Muscle layer of colon (tissue), 2 donors: ENCODE measurements at regions not wholly inside any gene's neighbourhood (a gene's known extent, or its start where the extent isn't known, plus 50 kb on each side); places are given as distances from the start of the nearest gene placed in this dataset.
"Not testable (repeated sequence)": the region's sequence is repeated elsewhere in the genome, so short reads cannot be mapped to it uniquely, and the experiment has no call there.

Experiments
- H3K27ac ChIP-seq: one replicate; pipeline ENCODE4 v1.7.0; 2013; ENCODE audit warnings: low read depth, mild to moderate bottlenecking, low read length, moderate library complexity
- H3K27me3 ChIP-seq, 2 donors: one replicate each; pipeline ENCODE4 v1.7.0; 2013; ENCODE audit warnings: low read length in 2 of 2, mild to moderate bottlenecking in 2 of 2; ENCODE audit not compliant: insufficient read depth in 2 of 2, control insufficient read depth in 1 of 2
- H3K36me3 ChIP-seq: one replicate; pipeline ENCODE4 v1.7.0; 2013; ENCODE audit warnings: mild to moderate bottlenecking, low read length; ENCODE audit not compliant: insufficient read depth
- H3K4me1 ChIP-seq: one replicate; pipeline ENCODE4 v1.7.0; 2013; ENCODE audit warnings: mild to moderate bottlenecking, low read length; ENCODE audit not compliant: insufficient read depth
- H3K4me3 ChIP-seq, 2 donors: one replicate each; pipeline ENCODE4 v1.7.0; 2013; ENCODE audit warnings: low read length in 2 of 2, low read depth in 1 of 2, mild to moderate bottlenecking in 1 of 2, moderate library complexity in 1 of 2
- H3K9ac ChIP-seq: one replicate; pipeline ENCODE4 v1.7.0; 2013; ENCODE audit warnings: low read length
- H3K9me3 ChIP-seq: one replicate; pipeline ENCODE4 v1.7.0; 2013; ENCODE audit warnings: mild to moderate bottlenecking, low read length
- donor health status: abdominal sarcoma.
- donor health status: Adenocarcinoma of cecum.

DNA sequence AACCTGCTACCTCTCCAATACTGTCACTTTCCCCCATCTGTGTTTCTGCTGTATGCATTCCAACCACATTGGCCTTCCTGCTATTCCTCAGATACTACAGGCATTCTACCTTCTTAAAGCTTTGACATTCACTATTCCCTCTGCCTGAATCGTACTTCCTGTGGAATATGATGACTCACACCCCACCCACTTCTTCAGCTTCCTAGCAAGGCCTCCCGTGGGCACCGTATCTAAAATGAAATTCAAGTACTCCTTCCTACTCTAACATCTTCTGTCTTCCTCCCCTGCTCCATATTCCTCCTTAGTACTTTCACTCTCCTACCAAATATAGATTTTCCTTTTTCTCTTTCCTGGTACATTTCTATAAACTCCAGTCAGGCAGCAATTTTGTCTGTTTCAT is 710.4 kb downstream of the RNF144A start:
- Histone ChIP-seq H3K9ac (no peak overlapping the region), H3K9me3 (no peaks in the 10 kb centered on the region), H3K4me3 (no peak overlapping the region), H3K4me1 (no peaks in the 10 kb centered on the region), H3K27me3 (no peaks in the 10 kb centered on the region), H3K27ac (no peak overlapping the region), H3K36me3 (no peaks in the 10 kb centered on the region)

DNA sequence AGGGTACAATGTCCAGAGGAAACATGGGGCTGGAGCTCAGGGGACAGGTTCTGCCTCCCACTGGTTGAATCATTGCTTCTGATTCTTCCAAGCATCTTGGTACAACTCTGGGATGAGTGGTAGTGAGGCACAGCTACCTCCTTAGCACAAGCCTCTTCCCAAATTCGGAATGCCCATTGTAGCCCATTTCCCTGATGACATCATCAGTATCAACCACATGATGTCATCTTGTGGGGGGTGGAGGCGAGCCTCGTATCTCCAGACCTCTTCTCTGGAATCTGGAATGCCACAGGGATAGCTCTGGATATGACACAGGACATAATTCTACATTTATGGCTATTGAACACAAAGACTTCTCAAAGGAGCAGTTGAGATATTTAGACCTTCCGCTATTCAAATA is 715.2 kb downstream of the RNF144A start:
- no peaks in the 10 kb centered on the region for H3K36me3 ChIP-seq
- no peaks in the 10 kb centered on the region for H3K9me3 ChIP-seq
- no peaks in the 10 kb centered on the region for H3K4me1 ChIP-seq
- H3K27me3 ChIP-seq, result no peaks in the 10 kb centered on the region
- no peak overlapping the region for H3K4me3 ChIP-seq
- H3K9ac ChIP-seq, result no peak overlapping the region
- no peak overlapping the region for H3K27ac ChIP-seq

DNA sequence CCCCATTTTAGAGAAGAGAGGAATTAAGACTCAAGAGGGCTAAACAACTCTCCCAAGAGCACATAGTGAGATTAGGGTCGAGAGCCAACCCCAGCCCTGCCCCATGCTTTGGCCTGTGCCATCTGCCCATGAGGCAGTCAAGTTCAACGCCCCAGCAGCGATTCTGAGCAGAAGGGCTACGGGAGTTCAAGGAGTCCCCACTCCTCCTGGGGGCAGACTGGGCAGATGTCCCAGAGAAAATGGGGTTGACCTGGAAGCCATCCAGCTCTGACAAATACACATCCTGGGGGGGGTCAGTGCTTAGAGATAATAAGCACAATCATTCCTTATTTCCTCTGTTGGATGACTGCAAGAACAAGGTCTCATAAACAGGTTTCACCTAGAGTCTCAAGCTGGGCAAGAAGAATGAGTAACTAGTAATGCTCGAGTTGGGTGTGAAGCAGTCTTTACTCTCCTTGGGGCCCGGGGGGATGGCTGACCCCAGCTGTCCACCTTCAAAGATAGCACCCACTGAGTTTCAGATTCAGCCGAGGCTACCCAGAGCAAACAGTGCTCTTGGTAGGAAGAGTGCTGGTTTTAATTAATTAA is 716.4 kb downstream of the RNF144A start:
- no peaks in the 10 kb centered on the region for H3K27me3 ChIP-seq
- H3K9me3 ChIP-seq, result no peaks in the 10 kb centered on the region

DNA sequence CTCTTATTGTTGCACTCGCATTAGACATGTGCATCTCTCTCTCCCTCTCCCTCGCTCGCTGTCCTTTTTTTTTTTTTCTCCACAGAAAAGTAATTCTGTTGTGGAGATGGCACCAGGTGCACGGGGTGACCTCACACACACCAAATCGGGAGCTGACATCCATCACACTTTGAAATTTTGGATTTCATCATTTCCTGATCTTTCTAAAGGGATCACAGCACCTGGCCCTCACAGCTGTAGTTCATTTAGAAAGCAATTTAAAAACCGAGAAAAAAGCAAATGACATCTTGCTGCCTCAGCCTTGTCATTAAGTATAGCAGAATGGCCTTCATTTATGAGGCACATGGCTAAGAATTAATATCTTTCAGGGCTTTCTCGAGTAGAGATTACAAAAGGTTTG is 717.2 kb downstream of the RNF144A start:
- H3K27ac ChIP-seq, result no peak overlapping the region
- no peak overlapping the region for H3K4me3 ChIP-seq
- no peaks in the 10 kb centered on the region for H3K36me3 ChIP-seq
- no peaks in the 10 kb centered on the region for H3K27me3 ChIP-seq
- no peaks in the 10 kb centered on the region for H3K9me3 ChIP-seq
- no peak overlapping the region for H3K9ac ChIP-seq
- no peaks in the 10 kb centered on the region for H3K4me1 ChIP-seq

More for the DNA sequence above, 716.4 kb downstream of the RNF144A start:
- H3K4me1 ChIP-seq, result no peaks in the 10 kb centered on the region
- no peak overlapping the region for H3K4me3 ChIP-seq
- no peak overlapping the region for H3K9ac ChIP-seq
- no peak overlapping the region for H3K27ac ChIP-seq
- H3K36me3 ChIP-seq, result no peaks in the 10 kb centered on the region

DNA sequence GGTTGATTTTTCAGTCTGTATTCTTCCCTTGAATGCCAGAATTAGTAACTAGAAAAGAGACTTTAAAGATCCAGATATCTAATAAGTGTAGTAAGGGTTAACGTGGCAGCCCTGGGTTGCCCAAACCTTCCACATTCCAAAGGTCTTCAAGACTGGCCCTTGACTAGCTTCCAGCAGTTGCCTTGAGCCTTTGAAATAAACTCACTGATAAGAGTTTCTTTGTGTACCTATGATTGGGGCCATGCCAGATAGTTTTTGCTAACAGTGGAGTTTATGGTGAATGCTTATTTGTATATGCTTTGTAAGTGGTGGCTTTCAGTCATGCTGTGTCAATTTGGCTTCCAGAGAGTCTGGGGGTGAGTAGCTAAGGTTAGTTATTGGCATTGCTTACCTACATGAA is 722.3 kb downstream of the RNF144A start:
- Histone ChIP-seq H3K4me3 (no peak overlapping the region), H3K4me1 (no peaks in the 10 kb centered on the region), H3K27ac (no peak overlapping the region), H3K9ac (no peak overlapping the region), H3K9me3 (no peaks in the 10 kb centered on the region), H3K36me3 (no peaks in the 10 kb centered on the region), H3K27me3 (no peaks in the 10 kb centered on the region)

DNA sequence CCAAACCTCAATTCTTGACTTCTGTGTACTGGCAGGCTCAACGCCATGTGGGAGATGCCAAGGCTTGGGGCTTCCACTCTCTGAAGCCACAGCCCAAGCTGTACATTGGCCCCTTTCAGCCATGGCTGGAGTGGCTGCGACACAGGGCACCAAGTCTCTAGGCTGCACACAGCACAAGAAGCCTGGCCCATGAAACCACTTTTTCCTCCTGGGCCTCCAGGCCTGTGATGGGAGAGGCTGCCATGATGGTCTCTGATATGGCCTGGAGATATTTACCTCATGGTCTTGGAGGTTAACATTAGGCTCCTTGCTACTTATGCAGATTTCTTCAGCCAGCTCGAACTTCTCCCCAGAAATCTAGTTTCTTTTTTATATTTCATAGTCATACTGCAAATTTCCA is 724.1 kb downstream of the RNF144A start:
- H3K27me3 ChIP-seq, H3K4me1 ChIP-seq, H3K27ac ChIP-seq, H3K9ac ChIP-seq, H3K9me3 ChIP-seq, H3K4me3 ChIP-seq, H3K36me3 ChIP-seq: not testable (repeated sequence)

DNA sequence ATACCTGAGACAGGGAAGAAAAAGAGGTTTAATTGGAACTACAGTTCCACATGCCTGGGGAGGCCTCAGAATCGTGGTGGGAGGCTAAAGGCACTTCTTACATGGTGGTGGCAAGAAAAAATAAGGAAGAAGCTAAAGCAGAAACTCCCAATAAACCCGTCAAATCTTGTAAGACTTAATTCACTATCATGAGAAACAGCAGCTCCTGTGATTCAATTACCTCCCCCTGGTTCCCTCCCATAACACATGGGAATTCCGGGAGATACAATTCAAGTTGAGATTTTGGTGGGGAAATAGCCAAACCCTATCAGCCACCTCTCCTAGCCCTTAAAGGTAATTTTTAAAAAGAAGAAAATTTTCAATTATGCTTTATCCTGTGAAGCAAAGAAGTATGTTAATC is 728.8 kb downstream of the RNF144A start:
- Histone ChIP-seq H3K4me3 (no peak overlapping the region), H3K27me3 (no peaks in the 10 kb centered on the region), H3K9me3 (no peaks in the 10 kb centered on the region), H3K27ac (no peak overlapping the region), H3K36me3 (no peaks in the 10 kb centered on the region), H3K4me1 (no peaks in the 10 kb centered on the region), H3K9ac (no peak overlapping the region)

DNA sequence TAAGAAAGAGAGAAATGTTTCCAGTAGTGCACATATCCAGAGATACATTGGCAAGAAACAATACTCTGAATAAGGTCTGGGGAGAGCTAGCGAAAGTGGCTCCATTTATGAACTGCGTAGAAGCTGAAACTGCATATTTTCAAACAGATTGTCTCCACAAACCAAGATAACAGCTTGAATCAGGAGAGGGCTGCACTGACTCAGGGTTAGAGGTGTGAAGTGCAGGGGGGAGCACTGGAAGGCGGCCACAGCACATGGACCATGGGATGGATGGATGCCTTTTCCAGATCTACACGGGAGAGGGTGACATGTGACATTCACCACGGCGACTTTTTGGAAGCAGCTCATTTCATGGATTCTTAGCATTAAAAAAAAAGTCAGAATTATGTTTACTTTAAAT is 729.4 kb downstream of the RNF144A start:
- H3K27me3 ChIP-seq, result no peaks in the 10 kb centered on the region
- no peak overlapping the region for H3K27ac ChIP-seq
- no peak overlapping the region for H3K9ac ChIP-seq
- no peak overlapping the region for H3K4me3 ChIP-seq
- no peaks in the 10 kb centered on the region for H3K9me3 ChIP-seq
- no peaks in the 10 kb centered on the region for H3K4me1 ChIP-seq
- H3K36me3 ChIP-seq, result no peaks in the 10 kb centered on the region

DNA sequence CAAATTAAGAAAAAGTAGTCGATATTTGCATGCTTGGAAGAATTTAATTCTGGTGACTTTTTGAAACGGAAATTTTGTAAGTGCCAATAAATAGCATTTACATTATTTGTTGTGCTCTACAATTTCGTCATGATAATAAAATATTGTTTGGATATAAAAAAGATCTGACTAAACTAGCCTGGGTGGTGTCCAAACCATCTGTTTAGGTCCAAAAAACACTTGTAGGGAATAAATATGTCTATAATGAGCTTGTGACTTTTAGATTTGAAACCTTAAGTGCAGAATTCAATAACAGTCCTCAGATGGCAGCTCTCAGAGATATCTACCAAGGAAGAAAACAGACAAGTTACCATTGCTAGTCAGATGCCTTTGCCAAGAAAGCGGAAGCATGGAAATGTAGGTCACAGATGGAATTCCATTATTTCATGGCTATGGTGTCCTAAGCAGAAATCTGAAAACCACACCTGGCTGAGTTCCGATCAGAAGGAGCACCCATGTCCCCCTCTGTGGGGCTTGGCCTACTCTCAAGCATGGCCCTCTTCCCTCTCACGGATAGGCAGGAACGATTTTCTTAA is 731.1 kb downstream of the RNF144A start:
- Histone ChIP-seq H3K36me3 (no peaks in the 10 kb centered on the region), H3K9ac (no peak overlapping the region)

DNA sequence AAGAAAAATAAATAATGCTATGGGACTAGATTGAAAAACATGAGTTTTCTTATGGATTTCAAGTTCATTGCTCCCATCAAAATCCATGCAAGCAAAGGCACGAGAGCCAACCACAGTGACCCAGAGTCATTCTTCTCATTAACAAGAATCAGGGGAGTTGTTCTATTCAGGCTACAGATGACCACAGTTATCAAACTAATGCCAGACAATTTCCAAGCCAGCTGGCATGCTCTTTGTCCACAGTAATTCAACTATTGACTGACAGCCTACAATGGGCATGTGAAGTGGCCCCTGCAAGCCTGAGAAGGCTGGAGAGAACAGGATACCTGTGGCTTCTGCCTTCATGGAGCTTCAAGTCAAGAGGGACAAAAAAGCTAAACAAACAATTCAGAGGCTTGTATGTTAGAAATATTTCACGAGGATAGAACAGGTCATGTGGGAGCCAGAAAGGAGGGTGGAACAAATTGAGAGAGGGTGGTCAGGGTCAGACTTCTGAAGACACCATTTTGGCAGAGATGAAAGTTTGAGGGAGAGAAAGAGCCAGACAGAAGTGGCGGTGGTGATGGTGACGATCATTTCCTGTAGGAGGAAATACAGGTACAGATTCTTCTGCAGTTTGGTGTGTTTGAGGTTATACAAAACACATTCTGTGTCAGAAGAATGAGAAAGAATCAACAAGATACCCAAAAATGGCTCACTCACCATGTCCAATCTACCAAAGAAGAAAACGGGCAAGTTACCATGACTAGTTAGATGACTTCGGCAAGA is 732.4 kb downstream of the RNF144A start:
- H3K36me3 ChIP-seq, result no peaks in the 10 kb centered on the region
- H3K27ac ChIP-seq, result no peak overlapping the region
- H3K4me3 ChIP-seq, result no peak overlapping the region
- H3K9ac ChIP-seq, result no peak overlapping the region
- no peaks in the 10 kb centered on the region for H3K4me1 ChIP-seq
- no peaks in the 10 kb centered on the region for H3K27me3 ChIP-seq
- no peaks in the 10 kb centered on the region for H3K9me3 ChIP-seq

More for the DNA sequence above, 731.1 kb downstream of the RNF144A start:
- Histone ChIP-seq H3K4me3 (no peak overlapping the region), H3K4me1 (no peaks in the 10 kb centered on the region), H3K9me3 (no peaks in the 10 kb centered on the region), H3K27ac (no peak overlapping the region), H3K27me3 (no peaks in the 10 kb centered on the region)

DNA sequence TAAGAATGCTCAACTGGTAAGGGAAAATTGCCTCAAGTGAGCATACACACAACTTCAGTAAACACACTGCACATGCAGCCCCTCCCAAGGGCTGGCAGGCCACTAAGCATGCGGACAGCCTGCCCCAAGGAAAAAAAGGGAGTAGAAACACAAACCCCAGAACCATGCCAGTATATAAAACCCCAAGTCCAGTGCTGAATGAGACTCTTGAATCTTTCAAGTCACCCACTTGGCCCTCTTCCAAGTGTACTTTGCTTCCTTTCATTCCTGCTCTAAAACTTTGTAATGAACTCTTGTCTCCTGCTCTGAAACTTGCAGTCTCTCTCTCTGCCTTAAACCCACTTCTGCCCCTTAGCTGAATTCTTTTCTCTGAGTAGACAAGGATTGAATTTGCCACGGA is 736.4 kb downstream of the RNF144A start:
- no peaks in the 10 kb centered on the region for H3K4me1 ChIP-seq
- H3K27ac ChIP-seq, result no peak overlapping the region
- no peak overlapping the region for H3K9ac ChIP-seq
- H3K9me3 ChIP-seq, result no peaks in the 10 kb centered on the region
- no peak overlapping the region for H3K4me3 ChIP-seq
- H3K36me3 ChIP-seq, result no peaks in the 10 kb centered on the region
- H3K27me3 ChIP-seq, result no peaks in the 10 kb centered on the region

DNA sequence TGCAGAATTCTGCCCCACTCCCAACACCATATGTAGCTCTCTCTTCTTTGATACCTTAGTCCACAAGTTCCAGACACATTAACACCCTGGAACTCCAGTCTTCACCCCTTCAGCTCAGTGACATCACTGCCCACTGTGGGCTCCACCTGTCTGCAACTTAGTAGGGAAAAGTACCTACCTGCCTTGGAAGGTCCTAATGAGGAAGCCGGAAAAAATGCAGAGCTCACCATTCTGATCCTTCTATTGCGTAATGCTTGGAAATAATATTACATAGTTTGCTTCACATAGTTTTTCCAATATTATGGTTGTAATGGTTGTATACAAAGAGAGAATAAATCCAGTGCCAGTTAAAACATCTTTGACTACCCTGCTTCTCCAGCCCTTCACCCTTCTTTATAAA is 738.4 kb downstream of the RNF144A start:
- Histone ChIP-seq H3K9me3 (no peaks in the 10 kb centered on the region), H3K4me3 (no peak overlapping the region), H3K4me1 (no peaks in the 10 kb centered on the region), H3K27me3 (no peaks in the 10 kb centered on the region), H3K27ac (no peak overlapping the region), H3K36me3 (no peaks in the 10 kb centered on the region), H3K9ac (no peak overlapping the region)
